ENCODE measurements at regions not wholly inside any gene's neighbourhood (a gene's known extent, or its start where the extent isn't known, plus 50 kb on each side); places are given as distances from the start of the nearest gene placed in this dataset.

- no peaks in the 10 kb centered on the region for H3K79me2 ChIP-seq (ENCODE audit: low read length)
- no peaks in the 10 kb centered on the region for H4K20me1 ChIP-seq (ENCODE audit: insufficient read depth, low read length)
- H3K9me3 ChIP-seq (replicated peaks; ENCODE audit: insufficient read depth, low read length), result no peaks in the 10 kb centered on the region
- no peak overlapping the region for H3K4me3 ChIP-seq (ENCODE audit: low read length)
- H3K27me3 ChIP-seq (replicated peaks; ENCODE audit: insufficient read depth, low read length), result no peaks in the 10 kb centered on the region
- no peaks in the 10 kb centered on the region for H3F3A ChIP-seq (ENCODE audit: insufficient read depth, low read length)
- no peak overlapping the region for H3K4me2 ChIP-seq (ENCODE audit: low read depth, low read length)
- no peak overlapping the region for H2AFZ ChIP-seq (ENCODE audit: low read length)
- H3K9me2 ChIP-seq (replicated peaks; ENCODE audit: insufficient read depth, low read length), result no peaks in the 10 kb centered on the region
- TF ChIP-seq EZH2 (optimal IDR thresholded peaks at IDR 0.05; ENCODE audit: low read depth, low read length) (no peak), EZH2phosphoT487 (IDR thresholded peaks at IDR 0.05; ENCODE audit: low read length) (no peak), CTCF (IDR thresholded peaks at IDR 0.05; ENCODE audit: low read length) (no peak)
- no peak overlapping the region for H3K9ac ChIP-seq (ENCODE audit: low read length)
- no peaks in the 10 kb centered on the region for H3K36me3 ChIP-seq (replicated peaks; ENCODE audit: insufficient read depth, low read length)
- H3K4me1 ChIP-seq (ENCODE audit: low read length), result no peaks in the 10 kb centered on the region
- no peak overlapping the region for H3K27ac ChIP-seq (ENCODE audit: low read length)
- no peak for DNase-seq
Observed at GRCh38 chr1:239725371-239725770, 339.0 kb downstream of the CHRM3 start.

- H2AFZ ChIP-seq (ENCODE audit: low read length), result no peak overlapping the region
- no peaks in the 10 kb centered on the region for H4K20me1 ChIP-seq (ENCODE audit: insufficient read depth, low read length)
- H3K9me3 ChIP-seq (replicated peaks; ENCODE audit: insufficient read depth, low read length), result no peaks in the 10 kb centered on the region
- TF ChIP-seq EZH2 (optimal IDR thresholded peaks at IDR 0.05; ENCODE audit: low read depth, low read length) (no peak), EZH2phosphoT487 (IDR thresholded peaks at IDR 0.05; ENCODE audit: low read length) (no peak), CTCF (IDR thresholded peaks at IDR 0.05; ENCODE audit: low read length) (no peak)
- H3K79me2 ChIP-seq (ENCODE audit: low read length), result no peaks in the 10 kb centered on the region
- no peaks in the 10 kb centered on the region for H3K27me3 ChIP-seq (replicated peaks; ENCODE audit: insufficient read depth, low read length)
- H3K36me3 ChIP-seq (replicated peaks; ENCODE audit: insufficient read depth, low read length), result no peaks in the 10 kb centered on the region
- H3K27ac ChIP-seq (ENCODE audit: low read length), result no peak overlapping the region
- H3K9me2 ChIP-seq (replicated peaks; ENCODE audit: insufficient read depth, low read length), result no peaks in the 10 kb centered on the region
- no peaks in the 10 kb centered on the region for H3F3A ChIP-seq (ENCODE audit: insufficient read depth, low read length)
- no peak for DNase-seq
- no peaks in the 10 kb centered on the region for H3K4me1 ChIP-seq (ENCODE audit: low read length)
- no peak overlapping the region for H3K4me3 ChIP-seq (ENCODE audit: low read length)
- H3K9ac ChIP-seq (ENCODE audit: low read length), result no peak overlapping the region
- H3K4me2 ChIP-seq (ENCODE audit: low read depth, low read length), result no peak overlapping the region
Observed at GRCh38 chr1:239725933-239726332, 339.6 kb downstream of the CHRM3 start.

- DNase-seq, result no peak
- no peaks in the 10 kb centered on the region for H3K27me3 ChIP-seq (replicated peaks; ENCODE audit: insufficient read depth, low read length)
- H2AFZ ChIP-seq (ENCODE audit: low read length), result no peak overlapping the region
- H3K4me1 ChIP-seq (ENCODE audit: low read length), result no peaks in the 10 kb centered on the region
- H3K79me2 ChIP-seq (ENCODE audit: low read length), result 0 out of 2 replicates have a peak, but pooled peaks cover 4% of the 10 kb centered on the region
- H3K9me3 ChIP-seq (replicated peaks; ENCODE audit: insufficient read depth, low read length), result no peaks in the 10 kb centered on the region
- no peaks in the 10 kb centered on the region for H3F3A ChIP-seq (ENCODE audit: insufficient read depth, low read length)
- H3K4me3 ChIP-seq (ENCODE audit: low read length), result no peak overlapping the region
- H3K9ac ChIP-seq (ENCODE audit: low read length), result no peak overlapping the region
- H3K4me2 ChIP-seq (ENCODE audit: low read depth, low read length), result no peak overlapping the region
- no peak overlapping the region for H3K27ac ChIP-seq (ENCODE audit: low read length)
- no peaks in the 10 kb centered on the region for H3K9me2 ChIP-seq (replicated peaks; ENCODE audit: insufficient read depth, low read length)
- no peaks in the 10 kb centered on the region for H4K20me1 ChIP-seq (ENCODE audit: insufficient read depth, low read length)
- TF ChIP-seq CTCF (IDR thresholded peaks at IDR 0.05; ENCODE audit: low read length) (no peak), EZH2 (optimal IDR thresholded peaks at IDR 0.05; ENCODE audit: low read depth, low read length) (no peak), EZH2phosphoT487 (IDR thresholded peaks at IDR 0.05; ENCODE audit: low read length) (no peak)
- H3K36me3 ChIP-seq (replicated peaks; ENCODE audit: insufficient read depth, low read length), result no peaks in the 10 kb centered on the region
Observed at GRCh38 chr1:239730378-239730777, 344.0 kb downstream of the CHRM3 start.
